SK-N-SH treated with all-trans-retinoic acid at 6 μM for 48 hours (cell line): ENCODE measurements at regions not wholly inside any gene's neighbourhood (a gene's known extent, or its start where the extent isn't known, plus 50 kb on each side); places are given as distances from the start of the nearest gene placed in this dataset.
"Not testable (repeated sequence)": the region's sequence is repeated elsewhere in the genome, so short reads cannot be mapped to it uniquely, and the experiment has no call there.

Source experiments
- ATAC-seq: fragments of 200-7000 bp; cut with Tn5 transposase; 3 replicates; pipeline ENCODE4 v1.9.1; 2020; ENCODE audit warnings: mild to moderate bottlenecking, moderate library complexity
- BACH2 ChIP-seq: fragments of 250-450 bp; sonication (Bioruptor Pico); IDR thresholded peaks from 2 replicates; pipeline ENCODE4 v1.9.0; 2021; ENCODE audit warnings: mild to moderate bottlenecking, borderline replicate concordance
- CSDC2 ChIP-seq: fragments of 250-450 bp; sonication (Bioruptor Pico); IDR thresholded peaks from 2 replicates; pipeline ENCODE4 v1.5.0; 2020; ENCODE audit warnings: mild to moderate bottlenecking, moderate library complexity
- ESRRG ChIP-seq: fragments of 250-450 bp; sonication (Bioruptor Pico); IDR thresholded peaks from 2 replicates; pipeline ENCODE4 v1.6.1; 2021; ENCODE audit warnings: mild to moderate bottlenecking
- GLIS3 ChIP-seq: fragments of 250-450 bp; sonication (Bioruptor Pico); IDR thresholded peaks from 2 replicates; pipeline ENCODE4 v1.5.0; 2020; ENCODE audit warnings: mild to moderate bottlenecking, moderate library complexity
- ISL1 ChIP-seq: fragments of 250-450 bp; sonication (Bioruptor Pico); IDR thresholded peaks from 2 replicates; pipeline ENCODE4 v2.1.2; 2022; ENCODE audit warnings: mild to moderate bottlenecking, moderate library complexity
- OSR1 ChIP-seq: fragments of 250-450 bp; sonication (Bioruptor Pico); IDR thresholded peaks from 2 replicates; pipeline ENCODE4 v1.8.0; 2022; ENCODE audit warnings: moderate library complexity, mild to moderate bottlenecking, inconsistent platforms
- PATZ1 ChIP-seq: fragments of 250-450 bp; sonication (Bioruptor Pico); IDR thresholded peaks from 2 replicates; pipeline ENCODE4 v1.8.0; 2020; ENCODE audit warnings: mild to moderate bottlenecking, moderate library complexity, borderline replicate concordance
- POU6F1 ChIP-seq: fragments of 250-450 bp; sonication (Bioruptor Pico); IDR thresholded peaks from 2 replicates; pipeline ENCODE4 v1.8.0; 2021; ENCODE audit warnings: low read depth, mild to moderate bottlenecking, moderate library complexity, borderline replicate concordance
- PPARA ChIP-seq: fragments of 250-450 bp; sonication (Bioruptor Pico); IDR thresholded peaks from 2 replicates; pipeline ENCODE4 v1.5.0; 2020; ENCODE audit warnings: mild to moderate bottlenecking, borderline replicate concordance
- RARB ChIP-seq: fragments of 250-450 bp; sonication (Bioruptor Pico); IDR thresholded peaks from 2 replicates; pipeline ENCODE4 v1.8.0; 2021; ENCODE audit warnings: mild to moderate bottlenecking, moderate library complexity
- TCF4 ChIP-seq: fragments of 250-450 bp; sonication (Bioruptor Pico); IDR thresholded peaks from 2 replicates; pipeline ENCODE4 v1.8.0; 2021; ENCODE audit warnings: mild to moderate bottlenecking, moderate library complexity, borderline replicate concordance
- TOX ChIP-seq: fragments of 250-450 bp; sonication (Bioruptor Pico); IDR thresholded peaks from 2 replicates; pipeline ENCODE4 v1.8.0; 2021; ENCODE audit warnings: mild to moderate bottlenecking, moderate library complexity, borderline replicate concordance
- TSHZ2 ChIP-seq: fragments of 250-450 bp; sonication (Bioruptor Pico); IDR thresholded peaks from 2 replicates; pipeline ENCODE4 v1.5.0; 2020; ENCODE audit warnings: mild to moderate bottlenecking, moderate library complexity
- ZC3H10 ChIP-seq: fragments of 250-450 bp; sonication (Bioruptor Pico); IDR thresholded peaks from 2 replicates; pipeline ENCODE4 v1.5.1; 2021; ENCODE audit warnings: mild to moderate bottlenecking, moderate library complexity
- ZFP30 ChIP-seq: fragments of 450-650 bp; formaldehyde crosslinking; IDR thresholded peaks from 2 replicates; pipeline ENCODE4 v1.5.0; 2022; ENCODE audit warnings: mild to moderate bottlenecking, moderate library complexity
- ZNF70 ChIP-seq: fragments of 450-650 bp; formaldehyde crosslinking; IDR thresholded peaks from 2 replicates; pipeline ENCODE4 v1.5.0; 2020; ENCODE audit warnings: mild to moderate bottlenecking, moderate library complexity
- ZNF8 ChIP-seq: fragments of 450-650 bp; formaldehyde crosslinking; IDR thresholded peaks from 2 replicates; pipeline ENCODE4 v1.5.0; 2020; ENCODE audit warnings: mild to moderate bottlenecking, moderate library complexity

GRCh38 chr2:224155896-224156295 lies 116.8 kb upstream of the SERPINE2 start:
- TF ChIP-seq TCF4 (no peak), POU6F1 (CRISPR knock-in tag) (no peak), ISL1 (CRISPR knock-in tag) (no peak), BACH2 (no peak), TOX (CRISPR knock-in tag) (no peak), PATZ1 (no peak)
- peak; percentile 93 for ATAC-seq

DNA sequence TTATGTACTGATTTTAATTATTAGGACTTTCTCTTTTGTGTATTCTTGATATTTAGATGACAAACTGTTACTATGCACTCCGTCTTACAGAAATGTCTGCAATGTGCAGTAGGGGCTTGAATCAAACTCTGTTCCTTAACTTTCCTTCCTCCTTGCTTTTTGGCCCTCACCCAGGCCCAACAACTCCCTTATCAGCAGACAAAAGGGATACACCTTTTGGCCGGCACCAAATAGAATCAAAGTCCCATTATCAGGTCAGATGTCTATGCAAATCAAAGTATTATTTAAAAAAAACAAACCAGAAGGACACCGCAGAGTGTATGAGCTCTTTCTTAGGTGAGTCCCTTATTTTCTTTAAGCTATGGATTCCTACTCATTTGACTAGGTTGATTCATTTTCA lies 116.3 kb upstream of the SERPINE2 start:
- no peak for ATAC-seq
- TF ChIP-seq ISL1 (CRISPR knock-in tag) (no peak), ZC3H10 (no peak), PPARA (CRISPR knock-in tag) (no peak), CSDC2 (CRISPR knock-in tag) (no peak), GLIS3 (CRISPR knock-in tag) (no peak), TSHZ2 (CRISPR knock-in tag) (no peak), ZNF70 (no peak)
- TF ChIP-seq, all 23 proteins: peak for 0

DNA sequence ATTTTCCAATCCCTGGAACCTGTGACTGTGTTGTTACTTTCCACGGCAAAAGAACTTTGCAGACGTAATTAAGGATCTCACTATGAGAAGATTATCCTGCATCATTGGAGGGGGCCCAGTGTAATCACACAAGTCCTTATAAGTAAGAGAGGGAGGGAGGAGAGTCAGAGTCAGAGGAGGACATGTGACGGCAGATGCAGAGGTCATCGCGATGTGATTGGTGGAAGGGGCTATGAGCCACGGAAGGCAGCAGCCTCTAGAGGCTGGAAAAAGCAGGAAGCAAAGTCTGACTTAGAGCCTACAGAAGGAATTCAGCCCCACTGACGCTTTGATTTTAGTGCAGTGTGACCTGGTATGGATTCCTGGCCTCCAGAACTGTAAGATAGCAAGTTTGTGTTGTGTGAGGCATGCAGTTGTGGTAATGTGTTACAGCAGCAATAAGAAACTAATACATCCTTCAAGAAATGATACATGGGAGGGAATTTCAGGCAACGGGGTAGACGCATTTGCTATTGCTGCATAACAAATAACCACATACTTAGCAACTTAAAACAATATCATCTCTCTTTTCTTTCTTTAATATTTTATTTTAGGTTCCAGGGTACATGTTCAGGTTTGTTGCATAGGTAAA lies 112.7 kb upstream of the SERPINE2 start:
- no peak for ATAC-seq
- TF ChIP-seq ZFP30 (CRISPR knock-in tag), result no peak

- TF ChIP-seq PATZ1 (no peak), ZNF8 (CRISPR knock-in tag) (no peak), RARB (CRISPR knock-in tag) (no peak)
- no peak for ATAC-seq
These were observed 112.1 kb upstream of the SERPINE2 start for GRCh38 chr2:224151161-224151560.

- not testable (repeated sequence) for ATAC-seq
These were observed 109.0 kb upstream of the SERPINE2 start for GRCh38 chr2:224148058-224148457.

GRCh38 chr2:224147174-224147573 lies 108.1 kb upstream of the SERPINE2 start:
- ATAC-seq, result no peak
- TF ChIP-seq TSHZ2 (CRISPR knock-in tag) (no peak), CSDC2 (CRISPR knock-in tag) (no peak), OSR1 (CRISPR knock-in tag) (no peak), ESRRG (CRISPR knock-in tag) (no peak), ZNF8 (CRISPR knock-in tag) (no peak)
- TF ChIP-seq, all 23 proteins: peak for 0
